SU-DHL-6 (cell line): ENCODE measurements at regions not wholly inside any gene's neighbourhood (a gene's known extent, or its start where the extent isn't known, plus 50 kb on each side); places are given as distances from the start of the nearest gene placed in this dataset.

Experiments used
- H2AFZ ChIP-seq: fragments of 200-600 bp; sonication (generic); 2 replicates; pipeline ENCODE4 v1.6.1; 2014; ENCODE audit warnings: low read depth, mild to moderate bottlenecking, moderate library complexity, mixed read lengths, antibody characterized with exemption, low read length; ENCODE audit not compliant: severe bottlenecking
- H3F3A ChIP-seq: fragments of 200-600 bp; shearing (Covaris generic); 2 replicates; pipeline ENCODE4 v1.6.0; 2016; ENCODE audit warnings: antibody characterized with exemption, mild to moderate bottlenecking; ENCODE audit not compliant: insufficient read depth
- H3K27ac ChIP-seq: fragments of 200-600 bp; sonication (generic); 2 replicates; pipeline ENCODE4 v1.5.1; 2016; ENCODE audit warnings: low read depth, mild to moderate bottlenecking, low read length, moderate library complexity, mixed read lengths
- H3K27me3 ChIP-seq: fragments of 200-600 bp; sonication (generic), shearing (Covaris generic); 2 replicates; pipeline ENCODE4 v1.6.0; 2014; ENCODE audit warnings: mild to moderate bottlenecking, low read length
- H3K36me3 ChIP-seq: fragments of 200-600 bp; sonication (generic); 2 replicates; pipeline ENCODE4 v1.6.1; 2014; ENCODE audit warnings: mild to moderate bottlenecking, low read length, mixed read lengths
- H3K4me2 ChIP-seq: fragments of 300-600, 200-600 bp; shearing (Covaris generic), sonication (generic); 2 replicates; pipeline ENCODE4 v1.6.0; 2014; ENCODE audit warnings: low read length, low read depth, mild to moderate bottlenecking; ENCODE audit not compliant: poor library complexity, severe bottlenecking
- H3K4me3 ChIP-seq: fragments of 200-600 bp; sonication (generic); 2 replicates; pipeline ENCODE4 v1.5.1; 2014; ENCODE audit warnings: antibody characterized with exemption, low read length, mild to moderate bottlenecking, mixed read lengths; ENCODE audit not compliant: insufficient read depth, poor library complexity, severe bottlenecking
- H3K79me2 ChIP-seq: fragments of 200-600 bp; sonication (generic); 2 replicates; pipeline ENCODE4 v1.6.1; 2014; ENCODE audit warnings: mild to moderate bottlenecking, low read length, moderate library complexity; ENCODE audit not compliant: insufficient read depth
- H3K9ac ChIP-seq: fragments of 200-600 bp; sonication (generic); 2 replicates; pipeline ENCODE4 v1.7.0; 2014; ENCODE audit warnings: mild to moderate bottlenecking, low read length
- H3K9me2 ChIP-seq: fragments of 200-600 bp; sonication (generic); replicated peaks from 2 replicates; pipeline ENCODE4 v1.6.1; 2014; ENCODE audit warnings: low read length; ENCODE audit not compliant: insufficient read depth
- H3K9me3 ChIP-seq: fragments of 200-600 bp; sonication (generic); 2 replicates; pipeline ENCODE4 v1.6.1; 2014; ENCODE audit warnings: low read length, mixed read lengths; ENCODE audit not compliant: insufficient read depth
- H4K20me1 ChIP-seq: fragments of 200-600 bp; sonication (generic); 2 replicates; pipeline ENCODE4 v1.6.1; 2014; ENCODE audit warnings: low read depth, mild to moderate bottlenecking, antibody characterized with exemption, low read length, moderate library complexity, mixed read lengths
- EZH2phosphoT487 ChIP-seq: fragments of 200-600 bp; sonication (generic), shearing (Covaris generic); conservative IDR thresholded peaks from 2 replicates; pipeline ENCODE4 v1.6.1; 2018; ENCODE audit warnings: mild to moderate bottlenecking, antibody characterized with exemption, low read length, moderate library complexity, mixed read lengths
- TF ChIP-seq, protein P1 (sequence below): fragments of 200-600 bp; sonication (generic); IDR thresholded peaks from one replicate; pipeline ENCODE4 v1.5.1; 2017; ENCODE audit warnings: antibody characterized with exemption, mild to moderate bottlenecking, low read length, moderate library complexity; ENCODE audit not compliant: insufficient read depth, poor library complexity, severe bottlenecking

DNA sequence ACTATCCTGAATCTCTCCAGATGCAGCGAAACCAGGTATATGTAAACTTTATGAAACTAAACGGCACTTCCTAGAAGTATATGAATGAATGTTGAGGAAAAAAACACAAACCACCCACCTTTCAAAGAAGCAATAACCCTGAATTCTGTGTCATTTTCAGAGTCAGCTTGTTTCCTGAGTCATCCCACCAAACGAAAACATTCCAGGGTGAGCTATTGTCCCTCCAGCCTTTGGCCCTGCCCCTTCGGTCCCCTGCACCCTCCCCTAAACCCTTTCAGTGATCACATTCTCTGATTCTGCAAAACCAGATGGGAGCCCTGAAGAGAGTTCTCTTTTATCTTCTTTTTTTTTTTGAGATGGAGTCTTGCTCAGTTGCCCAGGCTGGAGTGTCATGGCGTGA is 202.6 kb upstream of the ALG10B start:
- no peak overlapping the region for H3K4me3 ChIP-seq
- H3K4me2 ChIP-seq = no peak overlapping the region
- no peaks in the 10 kb centered on the region for H3K36me3 ChIP-seq
- H3K9me3 ChIP-seq = no peaks in the 10 kb centered on the region
- H3K27me3 ChIP-seq = no peaks in the 10 kb centered on the region
- H2AFZ ChIP-seq = no peak overlapping the region
- H3K27ac ChIP-seq = no peak overlapping the region
- H3K9me2 ChIP-seq = no peaks in the 10 kb centered on the region
- no peaks in the 10 kb centered on the region for H3F3A ChIP-seq
- no peak overlapping the region for H3K9ac ChIP-seq
- H4K20me1 ChIP-seq = no peaks in the 10 kb centered on the region
- no peaks in the 10 kb centered on the region for H3K79me2 ChIP-seq
- TF ChIP-seq, protein P1, sequence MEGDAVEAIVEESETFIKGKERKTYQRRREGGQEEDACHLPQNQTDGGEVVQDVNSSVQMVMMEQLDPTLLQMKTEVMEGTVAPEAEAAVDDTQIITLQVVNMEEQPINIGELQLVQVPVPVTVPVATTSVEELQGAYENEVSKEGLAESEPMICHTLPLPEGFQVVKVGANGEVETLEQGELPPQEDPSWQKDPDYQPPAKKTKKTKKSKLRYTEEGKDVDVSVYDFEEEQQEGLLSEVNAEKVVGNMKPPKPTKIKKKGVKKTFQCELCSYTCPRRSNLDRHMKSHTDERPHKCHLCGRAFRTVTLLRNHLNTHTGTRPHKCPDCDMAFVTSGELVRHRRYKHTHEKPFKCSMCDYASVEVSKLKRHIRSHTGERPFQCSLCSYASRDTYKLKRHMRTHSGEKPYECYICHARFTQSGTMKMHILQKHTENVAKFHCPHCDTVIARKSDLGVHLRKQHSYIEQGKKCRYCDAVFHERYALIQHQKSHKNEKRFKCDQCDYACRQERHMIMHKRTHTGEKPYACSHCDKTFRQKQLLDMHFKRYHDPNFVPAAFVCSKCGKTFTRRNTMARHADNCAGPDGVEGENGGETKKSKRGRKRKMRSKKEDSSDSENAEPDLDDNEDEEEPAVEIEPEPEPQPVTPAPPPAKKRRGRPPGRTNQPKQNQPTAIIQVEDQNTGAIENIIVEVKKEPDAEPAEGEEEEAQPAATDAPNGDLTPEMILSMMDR = no peak
- TF ChIP-seq EZH2phosphoT487 = no peak

DNA sequence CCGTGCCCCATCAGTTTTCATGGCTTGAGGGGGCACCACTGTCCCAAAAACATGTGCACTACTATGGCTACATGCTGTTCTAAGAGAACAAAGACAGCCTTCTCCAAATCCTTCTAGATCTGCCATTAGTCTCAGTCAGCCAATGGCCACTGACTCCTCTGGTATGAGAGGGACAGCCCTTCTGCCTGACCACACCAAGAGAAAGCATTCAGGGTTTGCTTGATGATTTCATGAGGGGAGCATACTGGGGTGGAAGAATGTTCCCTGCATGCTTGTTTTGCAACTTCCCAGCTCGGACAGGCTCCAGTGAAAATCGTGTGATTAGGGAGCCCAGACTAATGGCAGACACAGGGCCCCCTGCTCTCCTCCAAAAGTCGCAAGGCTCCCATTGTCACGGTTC is 199.6 kb upstream of the ALG10B start:
- H2AFZ ChIP-seq = no peak overlapping the region
- no peak overlapping the region for H3K9ac ChIP-seq
- TF ChIP-seq EZH2phosphoT487 = no peak
- TF ChIP-seq, protein P1 = no peak
- no peak overlapping the region for H3K4me2 ChIP-seq
- H3K4me3 ChIP-seq = no peak overlapping the region
- H3K27ac ChIP-seq = no peak overlapping the region
- H3K79me2 ChIP-seq = no peaks in the 10 kb centered on the region
- no peaks in the 10 kb centered on the region for H3K9me3 ChIP-seq
- no peaks in the 10 kb centered on the region for H3K36me3 ChIP-seq
- no peaks in the 10 kb centered on the region for H3F3A ChIP-seq
- no peaks in the 10 kb centered on the region for H3K27me3 ChIP-seq
- H3K9me2 ChIP-seq = no peaks in the 10 kb centered on the region
- no peaks in the 10 kb centered on the region for H4K20me1 ChIP-seq

DNA sequence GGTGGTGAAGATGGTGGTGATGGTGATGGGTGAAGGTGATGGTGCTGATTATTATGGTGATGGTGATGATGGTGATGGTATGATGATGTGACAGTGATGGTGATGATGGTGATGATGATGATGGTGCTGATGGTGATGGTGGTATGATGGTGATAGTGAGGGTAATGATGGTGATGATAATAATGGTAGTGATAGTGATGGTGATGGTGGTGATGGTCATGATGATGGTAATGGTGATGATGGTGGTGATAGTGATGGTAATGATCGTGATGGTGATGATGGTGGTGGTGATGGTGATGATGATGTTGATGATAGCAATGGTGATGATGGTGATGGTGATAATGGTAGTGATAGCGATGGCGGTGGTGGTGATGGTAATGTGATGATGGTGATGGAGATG is 197.9 kb upstream of the ALG10B start:
- H4K20me1 ChIP-seq = no peaks in the 10 kb centered on the region
- no peaks in the 10 kb centered on the region for H3K27me3 ChIP-seq
- no peak overlapping the region for H2AFZ ChIP-seq
- no peak overlapping the region for H3K27ac ChIP-seq
- no peaks in the 10 kb centered on the region for H3K9me3 ChIP-seq
- no peak overlapping the region for H3K4me2 ChIP-seq
- H3K4me3 ChIP-seq = no peak overlapping the region
- no peaks in the 10 kb centered on the region for H3K9me2 ChIP-seq
- no peaks in the 10 kb centered on the region for H3K79me2 ChIP-seq
- H3K36me3 ChIP-seq = no peaks in the 10 kb centered on the region
- H3K9ac ChIP-seq = no peak overlapping the region
- TF ChIP-seq, protein P1 = no peak
- TF ChIP-seq EZH2phosphoT487 = no peak
- no peaks in the 10 kb centered on the region for H3F3A ChIP-seq
